Astrocyte of the cerebellum (primary cell): ENCODE measurements at regions not wholly inside any gene's neighbourhood (a gene's known extent, or its start where the extent isn't known, plus 50 kb on each side); places are given as distances from the start of the nearest gene placed in this dataset.

Source experiments
- DNase-seq: peaks from one replicate; pipeline ENCODE4 v3.0.0-alpha.2; 2011; ENCODE audit warnings: low read depth
- H3K4me3 ChIP-seq: 2 replicates; pipeline ENCODE4 v1.5.1; 2011; ENCODE audit warnings: mild to moderate bottlenecking, low read depth, low read length, moderate library complexity
- CTCF ChIP-seq: IDR thresholded peaks from 2 replicates; pipeline ENCODE4 v1.5.1; 2012; ENCODE audit warnings: low read length, low read depth, moderate library complexity, mild to moderate bottlenecking; ENCODE audit errors: missing control alignments
- in situ Hi-C: cut with HindIII; loops from 2 replicates; pipeline ENCODE4 v1.10.0; 2017; ENCODE audit warnings: low sequenced_read_pairs

GRCh38 chr13:47790755-47791154 lies 210.3 kb downstream of the SUCLA2 start:
- no peak for DNase-seq
- no peak overlapping the region for H3K4me3 ChIP-seq
- in situ Hi-C loops: no loop called here
- no peak for TF ChIP-seq CTCF

GRCh38 chr13:47788844-47789243 lies 212.2 kb downstream of the SUCLA2 start:
- TF ChIP-seq CTCF: no peak
- in situ Hi-C loops: no loop called here
- H3K4me3 ChIP-seq: no peak overlapping the region
- no peak for DNase-seq

- no peak for DNase-seq
- in situ Hi-C loops: no loop called here
- H3K4me3 ChIP-seq: no peak overlapping the region
Measured at GRCh38 chr13:47774671-47774994, 226.4 kb downstream of the SUCLA2 start.

GRCh38 chr13:47764817-47765216 lies 236.3 kb downstream of the SUCLA2 start:
- no peak for TF ChIP-seq CTCF
- no peak for DNase-seq
- H3K4me3 ChIP-seq: no peak overlapping the region
- in situ Hi-C loops: no loop called here

More at GRCh38 chr13:47774671-47774994, 226.4 kb downstream of the SUCLA2 start:
- no peak for TF ChIP-seq CTCF

- DNase-seq: no peak
- in situ Hi-C loops: no loop called here
- H3K4me3 ChIP-seq: no peak overlapping the region
- TF ChIP-seq CTCF: no peak
Measured at GRCh38 chr13:47757466-47758080, 243.5 kb downstream of the SUCLA2 start.

GRCh38 chr13:47747901-47748300 lies 253.2 kb downstream of the SUCLA2 start:
- no peak for TF ChIP-seq CTCF
- no peak for DNase-seq
- in situ Hi-C loops: no loop called here
- no peak overlapping the region for H3K4me3 ChIP-seq

- in situ Hi-C loops: no loop called here
- no peak for DNase-seq
- no peak for TF ChIP-seq CTCF
- no peak overlapping the region for H3K4me3 ChIP-seq
Measured at GRCh38 chr13:47726394-47726793, 274.7 kb downstream of the SUCLA2 start.
